AG04450 (cell line): ENCODE measurements at regions not wholly inside any gene's neighbourhood (a gene's known extent, or its start where the extent isn't known, plus 50 kb on each side); places are given as distances from the start of the nearest gene placed in this dataset.

ENCODE experiments used
- CTCF ChIA-PET: fragments of 300-600, 350-600 bp; formaldehyde crosslinking; extraction: SDS; loops from one replicate; lab custom pipeline; 2022; ENCODE audit warnings: antibody characterized with exemption, inconsistent platforms; lab: Charles Lee
- POLR2A ChIA-PET: fragments of 350-600 bp; formaldehyde crosslinking; extraction: SDS; loops from one replicate; lab custom pipeline; 2021; ENCODE audit warnings: antibody characterized with exemption, inconsistent platforms; lab: Yijun Ruan, JAX
- DNase-seq: peaks from one replicate; pipeline ENCODE4 v3.0.0-alpha.2; 2011; ENCODE audit warnings: low read depth, low spot score
- H3K27ac ChIP-seq: one replicate; pipeline ENCODE4 v1.5.1; 2012; ENCODE audit warnings: low read depth, low read length, control low read depth
- H3K27me3 ChIP-seq: one replicate; pipeline ENCODE4 v1.6.0; 2012; ENCODE audit warnings: low read length; ENCODE audit not compliant: control insufficient read depth, insufficient read depth
- H3K4me3 ChIP-seq: 2 replicates; pipeline ENCODE4 v1.5.1; 2011; ENCODE audit warnings: mild to moderate bottlenecking, low read depth, low read length, control low read depth
- H3K9me3 ChIP-seq: 2 replicates; pipeline ENCODE4 v1.5.1; 2012; ENCODE audit warnings: low read length; ENCODE audit not compliant: control insufficient read depth, insufficient read depth
- TF ChIP-seq, protein P1 (sequence below): IDR thresholded peaks from 2 replicates; pipeline ENCODE4 v1.5.1; 2011; ENCODE audit warnings: low read depth, low read length, control low read depth, inconsistent platforms

- H3K27ac ChIP-seq = no peak overlapping the region
- CTCF ChIA-PET = no interaction called here
- no peak for DNase-seq
- H3K27me3 ChIP-seq = no peaks in the 10 kb centered on the region
- TF ChIP-seq, protein P1, sequence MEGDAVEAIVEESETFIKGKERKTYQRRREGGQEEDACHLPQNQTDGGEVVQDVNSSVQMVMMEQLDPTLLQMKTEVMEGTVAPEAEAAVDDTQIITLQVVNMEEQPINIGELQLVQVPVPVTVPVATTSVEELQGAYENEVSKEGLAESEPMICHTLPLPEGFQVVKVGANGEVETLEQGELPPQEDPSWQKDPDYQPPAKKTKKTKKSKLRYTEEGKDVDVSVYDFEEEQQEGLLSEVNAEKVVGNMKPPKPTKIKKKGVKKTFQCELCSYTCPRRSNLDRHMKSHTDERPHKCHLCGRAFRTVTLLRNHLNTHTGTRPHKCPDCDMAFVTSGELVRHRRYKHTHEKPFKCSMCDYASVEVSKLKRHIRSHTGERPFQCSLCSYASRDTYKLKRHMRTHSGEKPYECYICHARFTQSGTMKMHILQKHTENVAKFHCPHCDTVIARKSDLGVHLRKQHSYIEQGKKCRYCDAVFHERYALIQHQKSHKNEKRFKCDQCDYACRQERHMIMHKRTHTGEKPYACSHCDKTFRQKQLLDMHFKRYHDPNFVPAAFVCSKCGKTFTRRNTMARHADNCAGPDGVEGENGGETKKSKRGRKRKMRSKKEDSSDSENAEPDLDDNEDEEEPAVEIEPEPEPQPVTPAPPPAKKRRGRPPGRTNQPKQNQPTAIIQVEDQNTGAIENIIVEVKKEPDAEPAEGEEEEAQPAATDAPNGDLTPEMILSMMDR = no peak
- no peak overlapping the region for H3K4me3 ChIP-seq
- POLR2A ChIA-PET = no interaction called here
- H3K9me3 ChIP-seq = peaks cover 9% of the 10 kb centered on the region; the same call in 1 of the 2 replicates
Observed at GRCh38 chr5:87827539-87827938, 414.8 kb upstream of the CCNH start.

DNA sequence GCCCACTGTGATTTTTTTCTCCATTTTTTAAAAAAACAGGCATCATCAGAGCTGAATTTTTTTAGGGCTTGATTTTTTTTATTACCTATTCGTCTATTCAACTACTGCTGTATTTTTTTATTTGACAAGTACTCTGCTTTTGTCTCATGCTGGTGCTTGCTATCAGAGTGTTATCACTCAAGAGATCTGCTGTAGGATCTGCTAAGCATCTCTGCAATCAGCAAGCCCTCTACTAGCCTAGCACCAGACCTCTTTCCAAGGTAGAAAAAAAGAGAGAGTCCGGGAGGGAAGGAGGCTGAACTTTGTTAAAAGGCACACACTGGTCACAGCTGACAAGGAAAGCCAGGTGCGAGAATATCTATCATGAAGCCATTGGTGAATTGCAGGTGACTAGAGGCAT is 413.8 kb upstream of the CCNH start:
- Histone ChIP-seq H3K27ac (no peak overlapping the region), H3K27me3 (no peaks in the 10 kb centered on the region), H3K9me3 (peaks cover 7% of the 10 kb centered on the region; the same call in 1 of the 2 replicates), H3K4me3 (no peak overlapping the region)
- ChIA-PET POLR2A (no interaction called here), CTCF (interaction anchor here (1.3 kb wide), 1 partner anchor 45 kb away, joined by 3 read pairs; no protein-coding TSS in a partner anchor)
- no peak for DNase-seq
- TF ChIP-seq, protein P1 = no peak

DNA sequence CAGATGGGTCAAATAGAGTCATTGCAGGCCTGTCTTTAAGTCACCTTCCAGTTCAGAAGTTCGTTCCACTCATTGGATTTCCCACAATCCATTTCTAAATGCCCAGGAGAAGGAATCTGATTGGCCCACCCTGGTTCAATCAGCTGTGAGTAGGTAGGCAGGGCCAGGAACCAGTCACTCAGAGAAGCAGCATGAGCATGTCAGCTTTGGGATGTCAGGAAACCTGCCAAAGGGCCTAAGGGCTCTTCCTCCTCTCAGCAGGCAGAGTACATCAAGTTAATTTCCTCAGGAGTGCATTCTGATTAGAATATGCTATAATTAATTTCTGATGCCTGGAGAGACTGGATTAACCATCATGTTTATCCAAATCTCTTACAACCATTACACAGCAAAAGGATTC is 412.9 kb upstream of the CCNH start:
- TF ChIP-seq, protein P1 = no peak
- CTCF ChIA-PET = interaction anchor here (1.3 kb wide), 1 partner anchor 44 kb away, joined by 3 read pairs; no protein-coding TSS in a partner anchor
- Histone ChIP-seq H3K9me3 (peaks cover 2% of the 10 kb centered on the region; the same call in 1 of the 2 replicates), H3K27me3 (no peaks in the 10 kb centered on the region), H3K27ac (no peak overlapping the region), H3K4me3 (no peak overlapping the region)
- POLR2A ChIA-PET = no interaction called here
- no peak for DNase-seq

- no peak for DNase-seq
- ChIA-PET POLR2A (no interaction called here), CTCF (interaction anchor here (0.7 kb wide), 1 partner anchor 486 kb away, joined by 4 read pairs; no protein-coding TSS in a partner anchor)
- no peaks in the 10 kb centered on the region for H3K9me3 ChIP-seq
- TF ChIP-seq, protein P1 = no peak
- H3K27ac ChIP-seq = no peak overlapping the region
- H3K4me3 ChIP-seq = no peak overlapping the region
- no peaks in the 10 kb centered on the region for H3K27me3 ChIP-seq
Observed at GRCh38 chr5:87807783-87808182, 395.1 kb upstream of the CCNH start.

- TF ChIP-seq, protein P1 = no peak
- no peak overlapping the region for H3K27ac ChIP-seq
- no peaks in the 10 kb centered on the region for H3K27me3 ChIP-seq
- no peak for DNase-seq
- CTCF ChIA-PET = interaction anchor here (1.1 kb wide), 1 partner anchor 23 kb away, joined by 4 read pairs; no protein-coding TSS in a partner anchor
- POLR2A ChIA-PET = no interaction called here
- no peaks in the 10 kb centered on the region for H3K9me3 ChIP-seq
- no peak overlapping the region for H3K4me3 ChIP-seq
Observed at GRCh38 chr5:87803352-87803751, 390.6 kb upstream of the CCNH start.
